HL-60 (cell line): ENCODE measurements at regions not wholly inside any gene's neighbourhood (a gene's known extent, or its start where the extent isn't known, plus 50 kb on each side); places are given as distances from the start of the nearest gene placed in this dataset.
"Not testable (repeated sequence)": the region's sequence is repeated elsewhere in the genome, so short reads cannot be mapped to it uniquely, and the experiment has no call there.

Source experiments
- DNase-seq, 2 experiments: peaks; one replicate each; pipeline ENCODE4 v3.0.0-alpha.2; 2010 to 2020; ENCODE audit warnings: low read depth in 1 of 2, low spot score in 1 of 2
- H3K27ac ChIP-seq: fragments of 250-450 bp; sonication (Bioruptor Pico); replicated peaks from 2 replicates; pipeline ENCODE4 v1.5.1; 2020; ENCODE audit warnings: mild to moderate bottlenecking, moderate library complexity
- H3K27me3 ChIP-seq: fragments of 250-450 bp; sonication (Bioruptor Pico); 2 replicates; pipeline ENCODE4 v1.5.1; 2021; ENCODE audit warnings: mild to moderate bottlenecking, moderate library complexity; ENCODE audit not compliant: insufficient read depth, poor library complexity, severe bottlenecking
- H3K4me3 ChIP-seq: replicated peaks from 2 replicates; pipeline ENCODE4 v1.5.1; 2011; ENCODE audit warnings: mild to moderate bottlenecking, control low read depth, low read length; ENCODE audit not compliant: insufficient read depth
- CTCF ChIP-seq: IDR thresholded peaks from one replicate; pipeline ENCODE4 v1.5.1; 2011; ENCODE audit warnings: low read length, control low read depth, inconsistent platforms; ENCODE audit not compliant: insufficient read depth
- GABPA ChIP-seq: IDR thresholded peaks from 2 replicates; pipeline ENCODE4 v1.6.1; 2012; ENCODE audit warnings: low read depth
- POLR2AphosphoS5 ChIP-seq: IDR thresholded peaks from 2 replicates; pipeline ENCODE4 v1.6.1; 2012; ENCODE audit warnings: low read depth
- REST ChIP-seq: IDR thresholded peaks from 2 replicates; pipeline ENCODE4 v1.6.1; 2012; ENCODE audit warnings: low read depth; ENCODE audit not compliant: insufficient replicate concordance
- SPI1 ChIP-seq: IDR thresholded peaks from 2 replicates; pipeline ENCODE4 v1.6.1; 2012; ENCODE audit warnings: low read depth, mild to moderate bottlenecking, borderline replicate concordance

- Histone ChIP-seq H3K4me3 (no peak overlapping the region), H3K27ac (no peak overlapping the region), H3K27me3 (no peaks in the 10 kb centered on the region)
- DNase-seq = no peak
- TF ChIP-seq REST = no peak
- no peak for TF ChIP-seq CTCF
- no peak for TF ChIP-seq GABPA
- TF ChIP-seq POLR2AphosphoS5 = no peak
- TF ChIP-seq SPI1 = no peak
Measured at GRCh38 chr7:23931633-23932032, 221.6 kb downstream of the STK31 start.

- H3K27ac ChIP-seq = no peak overlapping the region
- TF ChIP-seq REST (no peak), POLR2AphosphoS5 (no peak), SPI1 (no peak), CTCF (no peak), GABPA (no peak)
- H3K27me3 ChIP-seq = no peaks in the 10 kb centered on the region
- H3K4me3 ChIP-seq = no peak overlapping the region
- no peak for DNase-seq
Measured at GRCh38 chr7:23938215-23938614, 228.2 kb downstream of the STK31 start.

GRCh38 chr7:23938937-23939552, 229.0 kb downstream of the STK31 start:
- Histone ChIP-seq H3K27ac (no peak overlapping the region), H3K27me3 (no peaks in the 10 kb centered on the region), H3K4me3 (no peak overlapping the region)
- TF ChIP-seq POLR2AphosphoS5 (no peak), CTCF (peak; percentile 29)
- DNase-seq = peak in 1 of 2 experiments; percentile 24

GRCh38 chr7:23939747-23940146, 229.7 kb downstream of the STK31 start:
- not testable (repeated sequence) for H3K27me3 ChIP-seq, DNase-seq, H3K4me3 ChIP-seq, H3K27ac ChIP-seq
